ENCODE measurements at regions not wholly inside any gene's neighbourhood (a gene's known extent, or its start where the extent isn't known, plus 50 kb on each side); places are given as distances from the start of the nearest gene placed in this dataset.

- ChIA-PET CTCF (ENCODE audit: low intra/inter-chr PET ratio, low total read pairs) (no interaction called here), POLR2A (no interaction called here)
- no peaks in the 10 kb centered on the region for H3K79me2 ChIP-seq (ENCODE audit: insufficient read depth, low read length)
- no peak overlapping the region for H3K4me2 ChIP-seq (ENCODE audit: low read depth, low read length)
- H3K9me3 ChIP-seq (ENCODE audit: low read length): no peaks in the 10 kb centered on the region
- no peak overlapping the region for H3K27ac ChIP-seq (ENCODE audit: extremely low read length, insufficient read depth, low read length)
- H2AFZ ChIP-seq (ENCODE audit: low read length): no peak overlapping the region
- no peak overlapping the region for H3K9ac ChIP-seq (ENCODE audit: insufficient read depth, low read depth, low read length)
- no peaks in the 10 kb centered on the region for H3K4me1 ChIP-seq (ENCODE audit: insufficient read depth, low read length)
- in situ Hi-C loops (cut with HindIII; ENCODE audit: extremely low pct_ligation_motif_present, low pct_unique_long_range_greater_than_20kb) (no loop called here), intact Hi-C loops (cut with micrococcal nuclease; ENCODE audit: unreplicated experiment) (no loop called here)
- DNase-seq (ENCODE audit: low spot score) (no peak), ATAC-seq (no peak), FAIRE-seq (no peak)
- TF ChIP-seq NR3C1 (CRISPR knock-in tag; IDR thresholded peaks at IDR 0.05) (no peak), MAFK (conservative IDR thresholded peaks at IDR 0.05 in 1 of 2, IDR thresholded peaks at IDR 0.05 in 1 of 2; ENCODE audit: low read length in 2 of 2) (peak; percentile 46 to 76; a peak in 3 of 4 replicates), MAFF (IDR thresholded peaks at IDR 0.05; ENCODE audit: low read depth, low read length) (peak; percentile 57; the same call in 1 of the 2 replicates)
- 84% methylated on average over 3 of the region's 3 CpGs for WGBS (ENCODE audit: low lambda C conversion rate)
- no peaks in the 10 kb centered on the region for H3K36me3 ChIP-seq (replicated peaks in 1 of 2; ENCODE audit: control insufficient read depth in 1 of 2, insufficient read depth in 2 of 2, low read length in 2 of 2)
- BruUV-seq (replicated peaks): no TSS peak
- H3K27me3 ChIP-seq (ENCODE audit: control insufficient read depth in 1 of 2, insufficient read depth in 2 of 2, low read length in 2 of 2): no peaks in the 10 kb centered on the region; a peak in 1 of 5 replicates
- H3K4me3 ChIP-seq (replicated peaks in 1 of 3; ENCODE audit: insufficient read depth in 1 of 3, low read depth in 2 of 3, low read length in 3 of 3): no peak overlapping the region
- no peaks in the 10 kb centered on the region for H4K20me1 ChIP-seq (ENCODE audit: insufficient read depth, low read length)
Observed at GRCh38 chr13:99873832-99874430, 97.6 kb downstream of the ZIC5 start.

DNA sequence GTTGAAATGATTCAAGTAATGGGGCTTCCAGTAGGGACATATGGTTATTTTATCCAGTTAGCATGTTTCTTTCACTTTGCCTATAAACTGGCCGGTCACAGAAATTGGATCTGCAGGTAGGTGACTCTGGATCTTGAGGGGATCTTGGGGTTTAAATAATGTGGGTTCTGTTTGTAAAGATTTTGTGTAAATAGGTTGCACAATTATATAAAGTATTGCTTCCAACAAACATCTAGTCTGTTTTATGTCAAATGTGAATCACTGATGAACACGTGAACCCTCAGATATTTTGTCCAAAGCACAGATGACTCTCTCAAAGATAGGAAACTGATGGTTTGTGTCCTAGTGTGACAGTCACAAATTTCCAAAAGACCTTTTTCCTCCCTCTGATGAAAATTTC, 98.4 kb downstream of the ZIC5 start:
- FAIRE-seq: no peak
- Histone ChIP-seq H3K27ac (ENCODE audit: extremely low read length, insufficient read depth, low read length) (no peak overlapping the region), H3K79me2 (ENCODE audit: insufficient read depth, low read length) (no peaks in the 10 kb centered on the region), H3K9ac (ENCODE audit: insufficient read depth, low read depth, low read length) (no peak overlapping the region), H3K27me3 (ENCODE audit: control insufficient read depth in 1 of 2, insufficient read depth in 2 of 2, low read length in 2 of 2) (no peaks in the 10 kb centered on the region; a peak in 1 of 5 replicates), H3K4me1 (ENCODE audit: insufficient read depth, low read length) (no peaks in the 10 kb centered on the region), H3K4me2 (ENCODE audit: low read depth, low read length) (no peak overlapping the region), H2AFZ (ENCODE audit: low read length) (no peak overlapping the region), H3K36me3 (replicated peaks in 1 of 2; ENCODE audit: control insufficient read depth in 1 of 2, insufficient read depth in 2 of 2, low read length in 2 of 2) (no peaks in the 10 kb centered on the region), H3K9me3 (ENCODE audit: low read length) (no peaks in the 10 kb centered on the region), H4K20me1 (ENCODE audit: insufficient read depth, low read length) (no peaks in the 10 kb centered on the region), H3K4me3 (replicated peaks in 1 of 3; ENCODE audit: insufficient read depth in 1 of 3, low read depth in 2 of 3, low read length in 3 of 3) (no peak overlapping the region)
- 83% methylated on average over 2 of the region's 2 CpGs for WGBS (ENCODE audit: low lambda C conversion rate)
- intact Hi-C loops (cut with micrococcal nuclease; ENCODE audit: unreplicated experiment) (no loop called here), in situ Hi-C loops (cut with HindIII; ENCODE audit: extremely low pct_ligation_motif_present, low pct_unique_long_range_greater_than_20kb) (no loop called here)
- no peak for ATAC-seq
- no peak for DNase-seq (ENCODE audit: low spot score)
- ChIA-PET CTCF (ENCODE audit: low intra/inter-chr PET ratio, low total read pairs) (no interaction called here), POLR2A (no interaction called here)
- no TSS peak for BruUV-seq (replicated peaks)
- TF ChIP-seq ZNF275 (CRISPR knock-in tag; IDR thresholded peaks at IDR 0.05; ENCODE audit: borderline replicate concordance) (no peak), ZNF12 (CRISPR knock-in tag; IDR thresholded peaks at IDR 0.05) (no peak), ZNF10 (CRISPR knock-in tag; IDR thresholded peaks at IDR 0.05; ENCODE audit: borderline replicate concordance, low read depth) (no peak), E2F5 (CRISPR knock-in tag; conservative IDR thresholded peaks at IDR 0.05) (no peak), RBFOX2 (IDR thresholded peaks at IDR 0.05; ENCODE audit: low read depth, low read length) (no peak), ZNF672 (CRISPR knock-in tag; IDR thresholded peaks at IDR 0.05) (no peak), ZNF333 (CRISPR knock-in tag; IDR thresholded peaks at IDR 0.05; ENCODE audit: borderline replicate concordance) (no peak), PRMT3 (CRISPR knock-in tag; IDR thresholded peaks at IDR 0.05; ENCODE audit: borderline replicate concordance, low read depth) (no peak), SNAI1 (CRISPR knock-in tag; IDR thresholded peaks at IDR 0.05; ENCODE audit: borderline replicate concordance) (no peak), ZSCAN21 (CRISPR knock-in tag; IDR thresholded peaks at IDR 0.05; ENCODE audit: borderline replicate concordance) (no peak)
- TF ChIP-seq, protein P1, sequence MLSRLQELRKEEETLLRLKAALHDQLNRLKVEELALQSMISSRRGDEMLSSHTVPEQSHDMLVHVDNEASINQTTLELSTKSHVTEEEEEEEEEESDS (CRISPR knock-in tag; IDR thresholded peaks at IDR 0.05; ENCODE audit: borderline replicate concordance): no peak
